ENCODE measurements at regions not wholly inside any gene's neighbourhood (a gene's known extent, or its start where the extent isn't known, plus 50 kb on each side); places are given as distances from the start of the nearest gene placed in this dataset.
A peak's percentile ranks its signal among the peaks of the same experiment; 100 is the strongest.

DNA sequence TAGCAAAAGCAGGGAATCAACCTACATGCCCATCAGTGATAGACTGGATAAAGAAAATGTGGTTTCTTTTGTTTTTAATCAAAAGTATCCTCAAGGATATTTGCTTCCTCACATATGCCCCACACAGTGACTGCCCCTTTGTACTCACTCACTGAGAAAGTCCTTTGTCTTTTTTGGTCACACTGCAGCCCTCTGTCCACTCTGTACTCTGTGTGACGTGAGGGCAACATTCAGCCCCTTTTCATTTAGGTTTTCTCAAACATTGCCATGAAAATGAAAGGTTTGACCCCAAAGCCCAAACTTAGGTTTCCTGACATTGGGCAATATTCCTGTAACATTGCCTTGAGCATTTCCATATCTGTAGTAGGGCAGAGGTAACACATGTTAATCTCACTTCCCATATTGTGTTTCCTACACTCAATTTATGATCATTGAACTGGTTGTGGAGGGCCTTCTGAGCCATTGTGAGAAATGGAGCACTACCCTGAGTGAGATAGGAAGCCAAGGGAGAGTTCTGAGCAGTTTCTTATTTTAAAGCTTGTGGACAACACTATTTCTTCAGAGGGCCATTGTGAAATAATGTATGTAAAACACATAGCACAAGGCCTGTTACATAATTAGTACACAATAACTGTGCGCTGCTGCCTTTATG, 501.9 kb upstream of the C1orf87 start:
- no peak for DNase-seq

DNA sequence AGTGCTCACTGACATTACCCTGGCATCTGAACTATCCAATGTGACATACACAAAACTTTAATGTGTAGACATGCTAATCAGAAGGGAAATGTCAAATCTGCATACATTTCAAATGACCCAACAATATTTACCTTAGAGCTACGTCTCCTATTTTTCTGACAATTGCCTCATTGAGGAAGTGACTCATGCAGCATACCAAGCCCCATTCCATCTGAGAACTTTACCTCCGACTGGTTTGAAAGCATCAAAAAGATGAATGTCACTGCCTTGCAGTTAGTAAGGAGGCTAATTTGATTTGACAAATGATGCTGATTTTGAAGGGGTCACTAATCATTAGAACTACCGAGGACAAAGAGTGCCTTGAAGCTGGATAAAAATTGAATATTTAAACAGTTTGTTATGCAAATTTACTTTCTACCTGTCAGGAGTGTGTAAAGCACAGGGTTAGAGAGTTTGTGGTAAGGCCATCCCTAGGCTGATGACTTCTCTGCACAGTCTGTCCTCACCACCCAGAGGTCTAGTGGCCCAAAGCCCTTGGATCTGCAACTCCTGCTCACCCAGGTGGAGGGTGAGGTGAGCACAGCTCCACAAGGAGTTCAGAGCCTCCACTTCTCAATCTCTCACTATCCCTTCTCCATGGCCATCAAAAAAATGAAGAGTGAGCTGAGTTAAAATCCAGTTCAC, 500.3 kb upstream of the C1orf87 start:
- DNase-seq = peak; percentile 84

DNA sequence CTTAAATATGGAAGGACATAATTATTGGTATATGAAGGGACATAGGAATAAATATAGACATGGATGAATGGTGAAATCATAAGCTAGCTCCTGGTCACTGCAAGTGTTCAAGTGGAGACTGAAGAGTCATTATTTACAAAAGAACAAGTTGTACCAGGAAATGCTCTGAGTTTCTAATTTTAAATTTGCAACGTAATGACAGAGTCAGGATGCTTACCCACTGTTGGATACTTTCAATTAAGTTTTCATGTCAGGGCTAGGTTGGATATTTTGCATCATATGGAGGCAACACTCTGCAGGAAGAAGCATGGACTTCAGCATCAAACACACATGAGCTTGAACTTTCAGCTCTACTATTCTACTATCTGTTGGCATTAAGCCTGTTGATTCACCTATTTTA, 499.6 kb upstream of the C1orf87 start:
- DNase-seq = peak; percentile 32

DNA sequence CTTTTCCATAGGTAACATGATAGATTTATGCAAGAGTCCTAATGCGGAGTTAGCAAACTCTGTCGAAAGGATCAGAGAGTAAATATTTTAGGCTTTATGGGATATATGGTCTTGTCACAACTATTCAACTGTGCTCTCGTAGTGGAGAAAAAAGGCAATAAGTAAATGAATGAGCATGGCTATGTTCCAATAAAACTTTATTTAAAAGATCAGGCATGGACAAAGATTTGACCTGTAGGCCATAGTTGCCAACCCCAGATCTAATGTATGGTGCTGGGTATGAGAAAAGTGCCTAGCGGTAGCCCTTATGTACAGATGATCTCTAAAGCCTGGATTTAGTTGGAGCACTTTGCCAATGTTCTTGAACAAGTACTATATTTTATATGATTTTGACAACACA, 498.8 kb upstream of the C1orf87 start:
- DNase-seq = no peak

DNA sequence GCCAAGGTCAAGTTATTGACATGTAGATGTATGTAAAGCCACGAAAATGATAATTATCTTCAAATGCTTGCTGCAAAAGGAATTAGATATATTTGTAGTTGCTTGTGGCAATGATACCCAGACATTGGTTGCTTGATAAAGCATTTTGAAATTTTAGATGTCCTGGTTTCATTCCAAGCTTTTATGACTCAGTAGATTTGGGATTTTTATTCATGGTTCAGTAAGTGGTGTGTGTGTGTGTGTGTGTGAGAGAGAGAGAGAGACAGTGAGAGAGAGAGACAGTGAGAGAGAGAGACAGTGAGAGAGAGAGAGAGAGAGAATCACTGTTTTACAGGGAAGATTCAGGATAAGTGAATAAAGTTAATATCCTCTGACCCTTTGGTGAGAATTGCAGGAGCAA, 498.2 kb upstream of the C1orf87 start:
- no peak for DNase-seq

DNA sequence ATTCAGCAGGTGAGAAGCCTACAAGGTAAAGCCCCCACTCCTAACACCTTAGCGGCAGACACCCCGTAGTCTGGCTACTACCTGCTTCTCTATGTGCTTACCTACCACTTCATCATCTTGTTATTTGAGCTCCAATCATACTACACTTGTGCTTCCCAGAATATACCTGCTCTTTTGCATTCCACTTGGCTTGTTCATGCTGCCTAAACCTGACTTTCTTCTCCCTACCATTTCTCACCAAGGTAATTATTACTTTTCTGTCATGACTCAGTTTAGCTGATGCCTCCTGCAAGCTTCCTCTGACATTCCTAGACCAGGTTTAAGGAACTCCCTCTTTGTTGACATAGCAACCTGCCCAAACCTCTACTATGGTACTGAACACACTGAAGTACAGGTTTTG, 495.6 kb upstream of the C1orf87 start:
- DNase-seq = no peak

DNA sequence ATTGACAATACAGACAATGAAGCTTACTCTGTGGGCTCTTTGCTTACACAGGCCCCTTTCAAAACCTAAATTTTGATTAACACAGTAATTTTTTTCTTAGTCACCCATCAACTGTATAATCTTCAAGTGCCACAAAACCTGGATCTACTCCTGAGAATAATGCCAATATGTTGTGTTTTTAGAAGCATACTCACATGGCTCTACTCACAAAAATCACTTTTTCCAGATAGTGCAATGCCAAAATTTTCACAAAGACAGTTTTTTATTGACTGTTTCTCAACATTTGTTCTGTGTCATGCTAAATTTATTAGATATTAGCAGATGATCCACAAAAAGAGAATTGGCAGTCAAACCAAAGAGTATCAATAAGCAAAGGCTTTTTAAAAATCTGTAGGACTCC, 493.7 kb upstream of the C1orf87 start:
- DNase-seq = no peak

DNA sequence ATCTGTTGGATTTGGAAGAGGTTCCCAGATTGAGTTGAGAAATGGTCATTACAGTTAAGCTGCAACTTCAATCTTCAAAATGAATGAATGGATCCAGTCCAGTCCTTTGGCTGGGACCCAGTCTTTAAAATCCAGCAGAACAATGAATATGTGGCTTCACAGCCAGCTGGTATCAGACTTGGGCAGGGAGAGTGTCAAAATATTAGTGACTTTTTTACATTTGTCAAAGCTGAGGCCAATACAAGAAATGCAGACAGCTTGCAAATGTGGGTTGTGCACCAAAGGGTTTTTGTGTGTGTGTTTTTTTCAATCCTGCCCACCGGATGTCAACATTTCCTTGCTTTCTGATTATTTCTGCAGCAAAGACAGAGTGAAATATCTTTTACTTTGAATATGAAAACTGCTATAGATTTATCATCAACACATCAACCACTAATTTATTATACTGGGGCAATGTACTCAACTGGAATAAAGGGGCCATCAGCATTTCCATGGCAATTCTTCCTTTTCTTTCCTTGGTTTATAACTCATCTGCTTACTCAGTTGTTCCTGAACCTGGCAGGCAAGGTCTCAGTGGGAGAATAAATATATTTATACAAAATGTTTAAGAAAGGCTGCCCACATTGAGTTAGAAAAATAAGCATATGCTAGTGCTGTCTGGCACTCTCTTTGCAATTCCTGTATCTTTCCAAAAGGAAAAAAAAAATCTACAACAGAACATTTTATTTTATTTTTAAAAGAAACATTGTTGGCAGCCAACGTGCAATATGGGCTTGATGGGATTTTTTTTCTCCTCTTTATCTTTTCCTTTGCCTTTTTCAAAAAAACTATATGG, 491.6 kb upstream of the C1orf87 start:
- no peak for DNase-seq

DNA sequence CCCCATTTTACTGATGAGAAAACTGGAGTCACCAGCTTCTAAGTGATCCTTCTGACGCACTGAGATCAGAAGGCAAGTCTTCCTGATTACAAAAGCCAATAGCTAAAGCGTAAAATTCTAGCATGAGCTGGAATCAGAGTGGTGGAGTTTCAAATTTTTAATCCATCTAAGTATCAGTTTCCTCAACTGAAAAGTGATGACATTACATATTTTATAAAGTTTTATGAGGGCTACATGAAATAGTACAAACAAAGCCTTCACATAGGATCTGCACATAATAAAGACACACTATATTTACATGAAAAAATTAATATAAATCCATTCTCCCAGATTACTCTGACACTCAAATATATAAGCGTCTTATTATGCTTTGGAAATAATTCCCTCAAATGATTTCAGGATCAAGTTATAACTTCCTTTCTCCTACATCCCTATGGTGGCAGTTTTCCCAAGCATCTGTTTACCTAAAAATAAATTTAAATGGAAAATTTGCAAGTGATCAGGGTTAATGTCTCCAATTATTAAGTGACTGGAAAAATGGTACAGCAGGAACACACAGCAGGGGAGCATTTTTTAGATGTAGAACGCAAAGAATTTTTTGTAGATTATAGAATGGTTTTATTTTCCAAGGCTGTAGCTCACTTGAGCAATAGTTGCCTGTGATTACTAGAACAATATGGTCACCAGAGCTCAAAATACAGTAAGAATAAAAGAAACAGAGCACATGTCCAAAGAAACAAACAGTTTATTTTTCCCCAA, 490.4 kb upstream of the C1orf87 start:
- no peak for DNase-seq

DNA sequence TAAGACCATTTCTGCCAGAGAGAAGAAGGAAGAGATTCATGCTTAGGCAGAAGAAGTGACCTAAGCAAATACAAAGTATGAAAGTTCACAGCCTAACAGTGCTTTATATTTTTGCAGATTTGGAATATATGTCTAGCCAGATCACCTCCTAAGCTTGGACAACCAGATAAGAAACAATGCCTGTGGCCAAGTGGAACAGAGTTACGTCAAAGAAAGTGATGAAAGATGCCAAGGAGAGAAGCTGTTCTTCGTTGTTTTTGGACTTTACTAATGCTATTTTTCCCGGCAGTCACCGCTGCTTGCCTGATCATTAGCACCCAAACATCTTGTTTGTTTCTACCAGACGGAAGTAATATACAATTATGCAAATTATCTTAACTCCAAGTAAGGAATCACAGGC, 489.2 kb upstream of the C1orf87 start:
- no peak for DNase-seq

DNA sequence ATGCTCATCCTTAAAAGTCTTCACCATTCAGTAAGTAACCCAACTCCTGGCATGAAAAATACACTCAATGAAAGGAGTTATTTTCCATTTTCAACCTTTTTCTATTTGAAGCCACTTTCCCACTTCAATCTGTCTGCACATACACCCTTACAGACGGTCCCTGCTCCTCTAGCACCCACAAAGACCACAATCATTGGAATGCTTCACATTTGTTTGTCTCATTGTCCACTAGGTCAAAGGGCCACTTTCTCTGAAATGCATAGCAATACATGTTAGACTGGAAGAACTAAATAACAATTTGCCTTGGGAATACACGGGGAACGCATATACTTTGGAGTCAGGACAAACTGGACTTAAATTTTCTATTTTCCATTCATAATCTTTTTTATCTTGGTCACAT, 487.1 kb upstream of the C1orf87 start:
- no peak for DNase-seq

DNA sequence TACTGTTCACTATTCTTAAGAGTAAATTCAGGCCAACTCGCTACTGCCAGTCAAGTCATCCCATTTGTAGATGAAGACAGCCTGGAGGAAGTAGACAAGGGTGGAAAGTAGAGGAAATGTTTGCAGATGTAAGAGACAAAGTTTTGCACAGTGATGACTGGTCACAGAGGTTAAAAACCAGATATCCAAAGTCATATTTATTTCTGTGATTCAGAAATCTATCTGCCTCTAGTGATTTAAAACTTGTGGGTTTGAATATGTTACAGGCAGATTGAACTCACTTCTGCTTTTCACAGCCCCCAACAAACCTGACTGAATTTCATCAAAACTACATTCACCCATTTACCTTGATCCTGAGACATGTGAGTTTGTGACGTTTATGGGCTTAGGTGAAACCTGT, 484.7 kb upstream of the C1orf87 start:
- DNase-seq = no peak

DNA sequence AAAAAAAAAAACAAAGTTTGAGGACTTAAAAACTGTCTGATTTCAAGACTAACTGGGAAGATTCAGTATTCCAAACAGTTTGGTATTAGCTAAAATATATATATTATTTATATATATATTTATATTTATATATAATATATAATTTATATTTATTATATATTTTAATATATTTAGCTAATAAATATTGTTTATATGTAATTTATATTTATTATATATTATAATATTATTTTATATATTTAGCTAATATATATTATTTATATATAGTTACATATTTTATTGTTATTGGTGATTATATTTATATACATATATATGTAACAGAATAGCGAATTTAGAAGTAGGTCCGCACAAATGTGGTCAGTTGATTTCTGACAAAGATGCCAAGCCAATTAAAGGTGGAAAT, 480.2 kb upstream of the C1orf87 start:
- DNase-seq = no peak

DNA sequence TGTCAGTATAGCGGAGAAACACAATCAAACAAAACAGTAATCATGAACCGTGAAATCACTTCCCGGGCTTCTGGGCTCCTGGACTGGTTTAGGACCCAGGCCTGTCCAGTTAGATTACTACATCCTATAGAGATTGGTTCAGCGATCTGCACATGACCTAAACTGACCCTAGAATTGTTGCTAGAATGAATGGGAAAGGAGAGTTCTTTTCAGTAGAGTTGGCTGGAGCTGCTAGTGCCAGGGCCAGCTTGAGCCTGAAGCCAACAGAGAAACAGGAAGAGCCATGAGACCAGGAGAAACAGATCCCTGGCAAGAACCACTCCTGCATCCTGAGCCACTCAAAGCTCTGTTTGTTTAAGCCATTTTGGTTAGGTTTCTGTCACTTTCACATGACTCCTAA, 474.3 kb upstream of the C1orf87 start:
- peak; percentile 66 for DNase-seq

DNA sequence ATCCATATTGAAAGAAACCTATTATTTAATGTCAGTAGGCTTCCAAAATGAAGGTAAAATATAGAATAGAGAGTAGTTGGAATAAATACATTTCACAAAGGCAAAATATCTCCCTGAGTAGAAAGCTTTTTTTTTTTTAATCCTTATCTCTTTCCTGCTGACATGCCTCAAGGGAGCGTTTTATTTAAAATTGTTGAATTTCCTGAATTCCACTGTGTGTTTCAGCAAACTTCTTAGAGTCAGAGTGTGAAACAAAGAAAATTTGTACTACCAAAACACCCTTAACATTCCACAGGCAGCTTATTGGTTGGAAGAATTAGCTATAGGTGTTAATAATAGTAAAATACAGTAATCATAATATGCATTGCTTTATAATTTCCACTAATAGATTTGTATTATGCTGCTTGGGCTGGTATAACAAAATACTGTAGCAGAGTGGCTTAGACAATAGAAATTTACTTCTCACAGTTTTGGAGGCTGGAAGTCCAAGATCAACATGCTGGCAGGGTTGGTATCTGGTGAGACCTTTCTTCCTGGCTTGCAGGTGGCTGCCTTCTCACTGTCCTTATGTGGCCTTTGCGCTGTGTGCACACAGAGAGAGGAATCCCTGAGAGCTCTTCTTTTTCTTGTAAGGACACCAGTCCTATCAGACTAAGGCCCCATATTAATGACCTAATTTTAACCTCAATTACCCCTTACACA, 468.4 kb upstream of the C1orf87 start:
- peak; percentile 62 for DNase-seq

DNA sequence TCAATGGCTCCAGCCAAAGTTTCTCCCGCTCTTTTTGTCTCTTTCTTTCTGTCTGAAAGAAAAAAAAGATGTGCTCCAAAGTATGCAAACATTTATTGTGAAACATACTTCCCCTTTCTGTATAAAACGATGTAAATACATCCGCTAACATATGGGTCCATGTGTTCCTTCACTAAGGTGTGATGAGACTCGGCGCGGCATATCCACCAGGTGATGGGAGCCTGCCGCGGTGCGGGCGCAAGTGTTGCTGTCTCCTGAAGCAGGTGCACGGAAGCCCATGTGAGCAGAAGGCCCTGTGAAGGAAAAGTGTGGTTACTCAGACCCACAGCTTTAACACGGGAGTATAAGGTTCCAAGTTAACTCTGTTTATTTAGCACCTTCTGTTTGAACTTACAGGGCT, 466.6 kb upstream of the C1orf87 start:
- no peak for DNase-seq

DNA sequence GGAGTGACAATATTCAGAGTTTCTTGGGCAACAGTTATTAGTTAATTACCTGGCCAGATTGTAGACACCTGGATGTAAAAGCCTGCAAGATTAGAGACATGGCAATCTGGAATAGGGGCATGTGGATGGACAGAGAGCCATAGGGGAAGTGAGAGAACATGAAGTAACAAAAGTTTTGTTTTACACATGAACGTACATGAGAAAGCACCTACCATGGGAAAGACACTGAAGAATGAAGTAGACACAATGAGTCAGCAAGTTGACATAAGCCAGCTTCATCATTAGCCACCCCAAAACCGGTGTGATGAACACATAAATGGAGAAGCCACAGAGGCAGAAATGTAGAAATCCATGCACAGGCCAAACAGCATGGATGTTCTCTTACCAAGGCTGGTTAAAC, 462.1 kb upstream of the C1orf87 start:
- no peak for DNase-seq

DNA sequence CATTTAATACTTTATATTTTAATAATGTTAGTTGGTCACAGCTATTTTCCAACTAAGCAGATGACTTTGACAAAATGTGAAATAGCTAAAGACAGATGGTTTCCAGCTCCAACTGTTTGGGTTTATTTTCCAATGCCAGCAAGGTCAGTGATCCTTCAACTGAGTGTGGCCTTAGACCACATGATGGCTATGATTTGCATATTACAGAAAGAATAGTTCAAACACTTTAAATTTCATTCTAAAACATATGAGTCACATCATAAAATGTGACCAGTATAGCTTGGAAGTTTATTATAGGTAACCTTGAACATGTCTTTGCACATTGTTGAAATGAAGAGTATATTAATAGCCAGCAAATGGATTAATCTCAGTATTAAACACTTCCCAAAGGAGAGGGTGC, 454.0 kb upstream of the C1orf87 start:
- DNase-seq = no peak

DNA sequence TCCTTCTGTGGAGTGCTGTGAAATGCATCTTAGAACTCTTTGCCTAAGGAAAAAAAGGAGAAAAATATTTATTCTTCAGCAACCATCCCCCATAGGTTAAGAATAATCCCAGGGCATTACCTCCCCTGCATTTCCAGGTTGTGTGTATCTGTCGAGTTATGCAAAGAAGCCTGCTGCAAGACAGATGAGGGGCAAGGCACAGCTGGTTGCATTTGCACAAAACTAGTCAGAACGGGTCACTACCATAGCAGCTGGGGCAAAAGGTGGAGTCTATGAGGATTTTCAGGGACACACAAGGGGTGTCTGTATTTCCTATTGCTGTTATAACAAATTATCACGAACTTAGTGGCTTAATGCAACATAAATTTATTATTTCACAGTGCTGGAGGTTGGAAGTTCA, 443.4 kb upstream of the C1orf87 start:
- DNase-seq = no peak

DNA sequence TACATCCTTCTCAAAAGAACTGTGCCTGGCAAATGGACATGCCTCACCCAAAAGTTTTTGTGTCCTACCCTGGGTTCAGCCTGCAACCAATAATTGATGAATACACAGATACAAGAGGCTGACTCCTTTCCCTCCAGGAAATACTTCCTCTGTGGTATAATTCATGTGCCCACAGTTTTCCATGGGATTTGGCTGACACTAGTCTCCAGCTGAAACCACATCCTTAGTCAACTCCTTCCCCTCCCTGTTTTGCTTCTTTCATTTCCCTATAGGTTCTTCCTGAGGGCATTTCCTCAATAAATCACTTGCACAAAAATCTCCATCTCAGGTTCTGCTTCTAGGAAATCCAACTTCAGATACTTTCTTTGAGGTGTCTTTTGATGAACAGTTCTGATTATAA, 436.6 kb upstream of the C1orf87 start:
- DNase-seq = peak; percentile 67

DNA sequence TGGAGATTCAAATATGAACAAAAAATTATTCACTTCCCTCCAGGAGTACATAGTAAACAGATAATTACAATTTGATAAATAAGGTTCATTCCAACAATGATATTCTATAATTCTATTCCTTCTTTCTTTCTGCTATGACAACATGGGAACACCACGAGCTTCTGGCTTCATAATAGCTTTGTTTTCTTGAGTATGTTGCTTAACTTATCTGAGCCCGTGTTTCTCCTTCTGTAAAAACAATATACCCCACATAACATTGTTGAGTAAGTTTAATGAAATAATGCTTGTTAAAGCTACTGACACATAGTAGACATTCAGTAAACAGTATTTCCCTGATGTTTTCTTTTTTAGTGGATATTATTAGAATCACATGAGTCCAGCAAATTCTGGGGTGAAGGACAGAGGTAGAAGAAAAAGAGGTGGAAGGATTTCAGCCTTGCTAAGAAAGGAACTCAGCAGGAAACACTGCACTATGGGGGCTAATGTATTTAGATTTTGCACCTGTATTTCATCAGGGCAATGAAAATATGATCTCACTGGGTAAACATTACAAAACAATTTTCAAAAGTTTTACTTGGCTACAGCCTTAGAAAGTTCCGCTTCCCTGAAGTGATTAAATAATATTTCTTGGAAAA, 430.8 kb upstream of the C1orf87 start:
- DNase-seq = peak; percentile 33
